A673 (cell line): ENCODE measurements at regions not wholly inside any gene's neighbourhood (a gene's known extent, or its start where the extent isn't known, plus 50 kb on each side); places are given as distances from the start of the nearest gene placed in this dataset.

Experiments used
- CTCF ChIP-seq: fragments of 300-800, 200-600 bp; sonication (generic); conservative IDR thresholded peaks from 2 replicates; pipeline ENCODE4 v1.5.1; 2017; ENCODE audit warnings: low read depth, mild to moderate bottlenecking, antibody characterized with exemption, low read length, moderate library complexity, mixed read lengths
- EZH2 ChIP-seq: fragments of 200-600 bp; sonication (generic); IDR thresholded peaks from 2 replicates; pipeline ENCODE4 v1.6.1; 2017; ENCODE audit warnings: borderline replicate concordance, low read depth, mild to moderate bottlenecking, mixed read lengths, antibody characterized with exemption, low read length; ENCODE audit not compliant: poor library complexity, severe bottlenecking

- TF ChIP-seq EZH2 (no peak), CTCF (peak; percentile 32; the same call in 1 of the 2 replicates)
These were observed 1141.1 kb downstream of the STIM2 start for GRCh38 chr4:28001698-28002097.
